GM23338 (cell line): ENCODE measurements at regions not wholly inside any gene's neighbourhood (a gene's known extent, or its start where the extent isn't known, plus 50 kb on each side); places are given as distances from the start of the nearest gene placed in this dataset.
"Not testable (repeated sequence)": the region's sequence is repeated elsewhere in the genome, so short reads cannot be mapped to it uniquely, and the experiment has no call there.

Experiments
- ATAC-seq: fragments of 200-7000 bp; cut with Tn5 transposase; 3 replicates; pipeline ENCODE4 v1.9.1; 2020
- DNase-seq: peaks from one replicate; pipeline ENCODE4 v3.0.0-alpha.2; 2015; ENCODE audit warnings: low spot score
- H2AFZ ChIP-seq: fragments of 200-600 bp; sonication (generic); 2 replicates; pipeline ENCODE4 v1.8.0; 2016; ENCODE audit warnings: antibody characterized with exemption, mild to moderate bottlenecking, moderate library complexity
- H3F3A ChIP-seq: fragments of 200-600 bp; sonication (generic); replicated peaks from 2 replicates; pipeline ENCODE4 v1.8.0; 2017; ENCODE audit warnings: antibody characterized with exemption, mixed run types, low read depth
- H3K27ac ChIP-seq: fragments of 200-600 bp; sonication (generic); 2 replicates; pipeline ENCODE4 v1.6.1; 2016; ENCODE audit warnings: low read depth
- H3K27me3 ChIP-seq: fragments of 200-600 bp; sonication (generic); 2 replicates; pipeline ENCODE4 v1.8.0; 2016; ENCODE audit warnings: mild to moderate bottlenecking, mixed run types, moderate library complexity; ENCODE audit not compliant: insufficient read depth
- H3K36me3 ChIP-seq: fragments of 200-600 bp; sonication (generic); 2 replicates; pipeline ENCODE4 v1.8.0; 2016; ENCODE audit warnings: mild to moderate bottlenecking; ENCODE audit not compliant: insufficient read depth
- H3K4me1 ChIP-seq: fragments of 200-600 bp; sonication (generic); 2 replicates; pipeline ENCODE4 v1.8.0; 2016; ENCODE audit warnings: mild to moderate bottlenecking, moderate library complexity; ENCODE audit not compliant: insufficient read depth
- H3K4me2 ChIP-seq: fragments of 200-600 bp; sonication (generic); 2 replicates; pipeline ENCODE4 v1.7.1; 2017; ENCODE audit warnings: mixed run types
- H3K4me3 ChIP-seq: fragments of 200-600 bp; sonication (generic); 2 replicates; pipeline ENCODE4 v1.6.1; 2016; ENCODE audit warnings: mixed run types
- H3K79me2 ChIP-seq: fragments of 200-600 bp; sonication (generic); replicated peaks from 2 replicates; pipeline ENCODE4 v1.8.0; 2017; ENCODE audit warnings: mild to moderate bottlenecking; ENCODE audit not compliant: insufficient read depth
- H3K9me2 ChIP-seq: fragments of 200-600 bp; sonication (generic); 2 replicates; pipeline ENCODE4 v1.8.0; 2017; ENCODE audit not compliant: insufficient read depth
- H4K20me1 ChIP-seq: fragments of 200-600 bp; sonication (generic); replicated peaks from 2 replicates; pipeline ENCODE4 v1.8.0; 2017; ENCODE audit warnings: mild to moderate bottlenecking; ENCODE audit not compliant: insufficient read depth
- H3K27ac Mint-ChIP-seq: 2 replicates; pipeline ENCODE4 v1.8.0; 2020; ENCODE audit warnings: inconsistent platforms, mild to moderate bottlenecking, moderate library complexity, mixed read lengths
- H3K27me3 Mint-ChIP-seq: 3 replicates; pipeline ENCODE4 v1.8.0; 2022; ENCODE audit warnings: low read depth, mild to moderate bottlenecking, moderate library complexity, mixed read lengths, inconsistent platforms; ENCODE audit not compliant: insufficient read depth, poor library complexity
- H3K36me3 Mint-ChIP-seq: 3 replicates; pipeline ENCODE4 v1.8.0; 2021; ENCODE audit warnings: low read depth, mild to moderate bottlenecking, inconsistent platforms, moderate library complexity, mixed read lengths
- H3K4me1 Mint-ChIP-seq: 3 replicates; pipeline ENCODE4 v1.8.0; 2020; ENCODE audit warnings: mild to moderate bottlenecking, inconsistent platforms, mixed read lengths
- H3K4me3 Mint-ChIP-seq: 3 replicates; pipeline ENCODE4 v1.8.0; 2021; ENCODE audit warnings: moderate library complexity, mild to moderate bottlenecking, inconsistent platforms, mixed read lengths
- H3K9me3 Mint-ChIP-seq: 3 replicates; pipeline ENCODE4 v1.8.0; 2020; ENCODE audit warnings: moderate library complexity, mild to moderate bottlenecking, inconsistent platforms, mixed read lengths
- CREB1 ChIP-seq: fragments of 250-450 bp; sonication (Bioruptor Pico); IDR thresholded peaks from 2 replicates; pipeline ENCODE4 v1.5.0; 2020; ENCODE audit warnings: low read depth, mild to moderate bottlenecking, moderate library complexity
- EZH2 ChIP-seq: fragments of 200-600 bp; sonication (generic); IDR thresholded peaks from one replicate; pipeline ENCODE4 v1.8.0; 2017; ENCODE audit warnings: antibody characterized with exemption, mild to moderate bottlenecking, low read depth; ENCODE audit not compliant: unreplicated experiment
- EZH2phosphoT487 ChIP-seq: fragments of 200-600 bp; sonication (generic); IDR thresholded peaks from one replicate; pipeline ENCODE4 v1.8.1; 2018; ENCODE audit warnings: antibody characterized with exemption; ENCODE audit not compliant: unreplicated experiment
- JUNB ChIP-seq: IDR thresholded peaks from one replicate; pipeline ENCODE4 v1.6.1; 2016; ENCODE audit warnings: antibody characterized with exemption; ENCODE audit not compliant: unreplicated experiment
- POLR2AphosphoS5 ChIP-seq: IDR thresholded peaks from 2 replicates; pipeline ENCODE4 v1.6.1; 2016; ENCODE audit warnings: antibody characterized with exemption, low read depth
- REST ChIP-seq: IDR thresholded peaks from one replicate; pipeline ENCODE4 v1.6.1; 2018; ENCODE audit warnings: antibody characterized with exemption; ENCODE audit not compliant: unreplicated experiment
- ZNF462 ChIP-seq: fragments of 250-450 bp; sonication (Bioruptor Pico); IDR thresholded peaks from 2 replicates; pipeline ENCODE4 v1.5.0; 2020; ENCODE audit warnings: mild to moderate bottlenecking, moderate library complexity

- H3K36me3 ChIP-seq, result 0 out of 2 replicates have a peak, but pooled peaks cover 4% of the 10 kb centered on the region
- no peak overlapping the region for H3K4me3 Mint-ChIP-seq
- H3K27ac ChIP-seq, result no peak overlapping the region
- TF ChIP-seq REST (no peak), EZH2 (no peak)
- peaks cover 17% of the 10 kb centered on the region for H3K9me3 Mint-ChIP-seq
- H3K36me3 Mint-ChIP-seq, result peaks cover 12% of the 10 kb centered on the region
- no peaks in the 10 kb centered on the region for H3K4me1 ChIP-seq
- ATAC-seq (no peak), DNase-seq (no peak)
- no peaks in the 10 kb centered on the region for H3K4me1 Mint-ChIP-seq
- H3K9me2 ChIP-seq, result peaks cover 4% of the 10 kb centered on the region; the same call in 1 of the 2 replicates
- no peak overlapping the region for H2AFZ ChIP-seq
- H3K27me3 ChIP-seq, result no peaks in the 10 kb centered on the region
- no peak overlapping the region for H3K4me2 ChIP-seq
- H3K27me3 Mint-ChIP-seq, result no peaks in the 10 kb centered on the region
- no peak overlapping the region for H3K27ac Mint-ChIP-seq
- H3K4me3 ChIP-seq, result no peak overlapping the region
- H4K20me1 ChIP-seq, result no peaks in the 10 kb centered on the region
- H3K79me2 ChIP-seq, result no peaks in the 10 kb centered on the region
- H3F3A ChIP-seq, result no peaks in the 10 kb centered on the region
These were observed 416.1 kb downstream of the NEBL start for GRCh38 chr10:20481054-20481453.

- ATAC-seq, H3K27me3 Mint-ChIP-seq: not testable (repeated sequence)
These were observed 416.5 kb downstream of the NEBL start for GRCh38 chr10:20480575-20480974.

GRCh38 chr10:20474064-20474463 is 423.0 kb downstream of the NEBL start:
- no peaks in the 10 kb centered on the region for H3K4me1 ChIP-seq
- peaks cover 4% of the 10 kb centered on the region; the same call in 1 of the 2 replicates for H3K9me2 ChIP-seq
- H3K4me1 Mint-ChIP-seq, result no peaks in the 10 kb centered on the region
- H3K79me2 ChIP-seq, result no peaks in the 10 kb centered on the region
- no peak overlapping the region for H3K4me3 ChIP-seq
- no peaks in the 10 kb centered on the region for H3F3A ChIP-seq
- H3K27ac ChIP-seq, result no peak overlapping the region
- H3K27me3 Mint-ChIP-seq, result no peaks in the 10 kb centered on the region
- H3K9me3 Mint-ChIP-seq, result no peaks in the 10 kb centered on the region
- no peaks in the 10 kb centered on the region for H4K20me1 ChIP-seq
- no peaks in the 10 kb centered on the region for H3K27me3 ChIP-seq
- H3K36me3 Mint-ChIP-seq, result no peaks in the 10 kb centered on the region; the same call in 2 of the 3 replicates
- no peak for ATAC-seq
- no peak for DNase-seq
- no peak overlapping the region for H3K4me2 ChIP-seq
- no peak overlapping the region for H3K27ac Mint-ChIP-seq
- no peaks in the 10 kb centered on the region for H3K36me3 ChIP-seq
- no peak overlapping the region for H2AFZ ChIP-seq
- no peak overlapping the region for H3K4me3 Mint-ChIP-seq
- no peak for TF ChIP-seq EZH2
- TF ChIP-seq JUNB, result no peak
- TF ChIP-seq EZH2phosphoT487, result no peak
- no peak for TF ChIP-seq POLR2AphosphoS5
- no peak for TF ChIP-seq ZNF462 (CRISPR knock-in tag)
- no peak for TF ChIP-seq CREB1 (CRISPR knock-in tag)

More at GRCh38 chr10:20480575-20480974, 416.5 kb downstream of the NEBL start:
- H3K79me2 ChIP-seq, H3K9me2 ChIP-seq, H3K4me3 ChIP-seq, H3K4me3 Mint-ChIP-seq, H3K27me3 ChIP-seq, H2AFZ ChIP-seq, H3K4me1 ChIP-seq, H3K36me3 ChIP-seq, H3K27ac ChIP-seq, H4K20me1 ChIP-seq, H3K27ac Mint-ChIP-seq, H3K4me2 ChIP-seq, DNase-seq, H3F3A ChIP-seq, H3K4me1 Mint-ChIP-seq: not testable (repeated sequence)
- peaks cover 12% of the 10 kb centered on the region for H3K36me3 Mint-ChIP-seq
- H3K9me3 Mint-ChIP-seq, result peaks cover 17% of the 10 kb centered on the region
